Fibroblast of lung (primary cell): ENCODE measurements at regions not wholly inside any gene's neighbourhood (a gene's known extent, or its start where the extent isn't known, plus 50 kb on each side); places are given as distances from the start of the nearest gene placed in this dataset.

Experiments used
- DNase-seq, 2 donors: peaks; one replicate each; pipeline versions ENCODE4 v3.0.0 to v3.0.0-alpha.2; 2010; ENCODE audit warnings: low read depth in 2 of 2
- H2AFZ ChIP-seq: 2 replicates; pipeline ENCODE4 v1.5.1; 2012; ENCODE audit warnings: low read length, control low read depth, inconsistent platforms
- H3K27ac ChIP-seq: 2 replicates; pipeline ENCODE4 v1.5.1; 2011; ENCODE audit warnings: low read length, control low read depth; ENCODE audit not compliant: insufficient read depth
- H3K27me3 ChIP-seq: 2 replicates; pipeline ENCODE4 v1.5.1; 2011; ENCODE audit warnings: mild to moderate bottlenecking, low read length; ENCODE audit not compliant: control insufficient read depth, insufficient read depth
- H3K36me3 ChIP-seq: 2 replicates; pipeline ENCODE4 v1.5.1; 2011; ENCODE audit warnings: low read length; ENCODE audit not compliant: control insufficient read depth, insufficient read depth
- H3K4me1 ChIP-seq: 2 replicates; pipeline ENCODE4 v1.5.1; 2011; ENCODE audit warnings: low read length; ENCODE audit not compliant: control insufficient read depth, insufficient read depth; ENCODE audit errors: extremely low read depth
- H3K4me2 ChIP-seq: 2 replicates; pipeline ENCODE4 v1.5.1; 2011; ENCODE audit warnings: low read length, control low read depth; ENCODE audit not compliant: insufficient read depth; ENCODE audit errors: extremely low read depth
- H3K4me3 ChIP-seq, 4 experiments: fragments of 200-600 bp in 1 of 4; sonication (generic) in 1 of 4; replicated peaks in 1 of 4; 2 replicates each; pipeline ENCODE4 v1.5.1; 2011 to 2016; ENCODE audit warnings: low read length in 4 of 4, low read depth in 3 of 4, mild to moderate bottlenecking in 3 of 4, control low read depth in 2 of 4, inconsistent platforms in 1 of 4, mixed read lengths in 1 of 4; ENCODE audit not compliant: insufficient read depth in 1 of 4; ENCODE audit errors: control extremely low read depth in 1 of 4
- H3K79me2 ChIP-seq: 2 replicates; pipeline ENCODE4 v1.5.1; 2012; ENCODE audit warnings: mild to moderate bottlenecking, low read length, inconsistent platforms; ENCODE audit not compliant: control insufficient read depth, insufficient read depth
- H3K9ac ChIP-seq: 2 replicates; pipeline ENCODE4 v1.5.1; 2011; ENCODE audit warnings: mild to moderate bottlenecking, low read length, control low read depth; ENCODE audit not compliant: insufficient read depth
- H3K9me3 ChIP-seq: 2 replicates; pipeline ENCODE4 v1.5.1; 2012; ENCODE audit warnings: low read depth, low read length; ENCODE audit not compliant: control insufficient read depth, insufficient read depth
- H4K20me1 ChIP-seq: 2 replicates; pipeline ENCODE4 v1.5.1; 2011; ENCODE audit warnings: low read length; ENCODE audit not compliant: control insufficient read depth, insufficient read depth; ENCODE audit errors: extremely low read depth
- CTCF ChIP-seq, 2 donors: IDR thresholded peaks in 1 of 2; conservative IDR thresholded peaks in 1 of 2; 1 replicate in 1 of 2; 2 replicates in 1 of 2; pipeline ENCODE4 v1.5.1; 2011 to 2012; ENCODE audit warnings: low read length in 2 of 2, control low read depth in 1 of 2, inconsistent platforms in 1 of 2, low read depth in 1 of 2, mild to moderate bottlenecking in 1 of 2
- EZH2 ChIP-seq: IDR thresholded peaks from 2 replicates; pipeline ENCODE4 v1.5.1; 2012; ENCODE audit warnings: low read length, control low read depth, mild to moderate bottlenecking; ENCODE audit errors: missing control alignments

DNA sequence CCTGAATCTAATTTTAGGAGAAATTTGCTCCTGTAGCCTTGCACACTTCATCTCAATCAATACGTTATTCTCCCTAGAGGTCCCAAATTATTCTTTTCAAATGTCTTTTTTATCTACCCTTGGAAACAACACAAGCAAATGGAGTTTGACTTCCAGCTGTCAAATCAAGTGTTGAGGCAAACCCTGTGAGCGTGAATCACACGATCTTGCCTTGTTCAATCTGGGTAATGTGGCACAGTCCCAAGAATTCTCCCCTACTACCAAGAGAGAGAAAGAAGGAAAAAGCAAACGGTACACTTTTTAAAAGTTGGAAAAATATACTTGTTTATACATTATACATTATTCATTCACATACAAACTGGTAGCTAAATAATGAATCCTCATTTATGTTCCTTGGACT is 2035.3 kb upstream of the CELF4 start:
- H3K4me2 ChIP-seq: no peak overlapping the region
- no peaks in the 10 kb centered on the region for H3K9me3 ChIP-seq
- no peak for TF ChIP-seq EZH2
- TF ChIP-seq CTCF (conservative IDR thresholded peaks at IDR 0.05 in 1 of 2, IDR thresholded peaks at IDR 0.05 in 1 of 2; ENCODE audit: low read depth in 1 of 2, low read length in 2 of 2): no peak
- H2AFZ ChIP-seq: no peak overlapping the region
- H4K20me1 ChIP-seq: no peaks in the 10 kb centered on the region
- no peak overlapping the region for H3K4me3 ChIP-seq
- no peak overlapping the region for H3K9ac ChIP-seq
- H3K4me1 ChIP-seq: no peaks in the 10 kb centered on the region
- DNase-seq: peak; percentile 28 to 36
- H3K79me2 ChIP-seq: no peaks in the 10 kb centered on the region
- H3K36me3 ChIP-seq: no peaks in the 10 kb centered on the region
- H3K27ac ChIP-seq: no peak overlapping the region
- no peaks in the 10 kb centered on the region for H3K27me3 ChIP-seq

- H3K79me2 ChIP-seq: no peaks in the 10 kb centered on the region
- no peak overlapping the region for H3K4me2 ChIP-seq
- H3K9me3 ChIP-seq: no peaks in the 10 kb centered on the region
- no peaks in the 10 kb centered on the region for H3K36me3 ChIP-seq
- H3K4me1 ChIP-seq: no peaks in the 10 kb centered on the region
- H3K27ac ChIP-seq: no peak overlapping the region
- H4K20me1 ChIP-seq: no peaks in the 10 kb centered on the region
- H3K4me3 ChIP-seq: no peak overlapping the region
- no peaks in the 10 kb centered on the region for H3K27me3 ChIP-seq
- no peak for TF ChIP-seq EZH2
- TF ChIP-seq CTCF (conservative IDR thresholded peaks at IDR 0.05 in 1 of 2, IDR thresholded peaks at IDR 0.05 in 1 of 2; ENCODE audit: low read depth in 1 of 2, low read length in 2 of 2): no peak
- no peak overlapping the region for H3K9ac ChIP-seq
- no peak for DNase-seq
- no peak overlapping the region for H2AFZ ChIP-seq
Measured at GRCh38 chr18:39599251-39599650, 2033.7 kb upstream of the CELF4 start.

DNA sequence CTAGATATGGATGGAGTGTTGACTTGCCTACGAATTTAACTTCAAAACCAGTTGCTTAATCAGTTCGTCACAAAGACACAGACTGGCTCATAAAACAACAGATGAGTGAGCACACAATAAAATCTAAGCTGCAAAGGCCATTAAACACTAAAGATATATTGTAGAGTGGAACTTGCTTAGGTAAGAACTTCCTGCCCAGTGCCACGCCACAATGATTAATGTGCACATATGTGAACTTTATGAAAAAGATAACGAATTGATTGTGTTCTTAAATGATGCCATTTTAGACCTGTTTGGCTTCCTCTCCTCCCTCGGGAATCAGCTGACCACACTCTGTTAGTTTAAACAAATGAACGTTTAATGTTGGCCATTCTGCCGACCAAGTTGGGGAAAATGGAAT is 2031.3 kb upstream of the CELF4 start:
- DNase-seq: peak in 1 of 2 donors; percentile 29
- Histone ChIP-seq H3K9ac (no peak overlapping the region), H2AFZ (no peak overlapping the region), H3K27ac (no peak overlapping the region), H4K20me1 (no peaks in the 10 kb centered on the region), H3K27me3 (no peaks in the 10 kb centered on the region), H3K36me3 (no peaks in the 10 kb centered on the region), H3K4me2 (no peak overlapping the region), H3K4me3 (no peak overlapping the region), H3K9me3 (no peaks in the 10 kb centered on the region), H3K4me1 (no peaks in the 10 kb centered on the region), H3K79me2 (no peaks in the 10 kb centered on the region)
- TF ChIP-seq EZH2 (no peak), CTCF (conservative IDR thresholded peaks at IDR 0.05 in 1 of 2, IDR thresholded peaks at IDR 0.05 in 1 of 2; ENCODE audit: low read depth in 1 of 2, low read length in 2 of 2) (no peak)
